ENCODE measurements at regions not wholly inside any gene's neighbourhood (a gene's known extent, or its start where the extent isn't known, plus 50 kb on each side); places are given as distances from the start of the nearest gene placed in this dataset.

- TF ChIP-seq ATF4 (CRISPR knock-in tag; IDR thresholded peaks at IDR 0.05) (no peak), DACH1 (IDR thresholded peaks at IDR 0.05; ENCODE audit: partially characterized antibody) (no peak), HOXB6 (CRISPR knock-in tag; IDR thresholded peaks at IDR 0.05; ENCODE audit: borderline replicate concordance) (no peak), ZNF23 (CRISPR knock-in tag; IDR thresholded peaks at IDR 0.05) (no peak), CTBP1 (IDR thresholded peaks at IDR 0.05; ENCODE audit: borderline replicate concordance) (no peak), PURB (CRISPR knock-in tag; IDR thresholded peaks at IDR 0.05; ENCODE audit: low read depth) (no peak), PTBP1 (IDR thresholded peaks at IDR 0.05; ENCODE audit: low read depth, low read length) (no peak), CEBPG (CRISPR knock-in tag; IDR thresholded peaks at IDR 0.05) (no peak), CEBPG (tag; conservative IDR thresholded peaks at IDR 0.05 in 1 of 2, IDR thresholded peaks at IDR 0.05 in 1 of 2) (no peak)
These were observed 170.5 kb upstream of the POU1F1 start (continued) for GRCh38 chr3:87446849-87447387.

GRCh38 chr3:87442470-87442869, 166.1 kb upstream of the POU1F1 start:
- FAIRE-seq (no peak), DNase-seq (ENCODE audit: extremely low read depth in 1 of 4, low spot score in 3 of 4) (no peak), ATAC-seq (no peak)
- TF ChIP-seq NR0B1 (IDR thresholded peaks at IDR 0.05; ENCODE audit: partially characterized antibody) (no peak), DEAF1 (CRISPR knock-in tag; IDR thresholded peaks at IDR 0.05) (no peak), SIRT6 (IDR thresholded peaks at IDR 0.05; ENCODE audit: low read depth, low read length) (no peak), EWSR1 (IDR thresholded peaks at IDR 0.05; ENCODE audit: borderline replicate concordance, low read depth, partially characterized antibody) (no peak)
- in situ Hi-C loops (cut with MboI) (no loop called here), intact Hi-C loops (cut with micrococcal nuclease) (no loop called here)
- ChIA-PET CTCF (ENCODE audit: low intra/inter-chr PET ratio) (no interaction called here), POLR2A (no interaction called here)
- Histone ChIP-seq H3K36me3 (ENCODE audit: control insufficient read depth, insufficient read depth, low read length) (no peaks in the 10 kb centered on the region), H3K9ac (ENCODE audit: insufficient read depth in 1 of 2, low read depth in 2 of 2, low read length in 2 of 2) (no peak overlapping the region), H3K9me1 (ENCODE audit: control insufficient read depth, insufficient read depth, low read length) (no peaks in the 10 kb centered on the region), H2AFZ (ENCODE audit: low read depth, low read length) (no peak overlapping the region), H3K4me2 (ENCODE audit: insufficient read depth, low read length) (no peak overlapping the region), H4K20me1 (replicated peaks; ENCODE audit: control insufficient read depth, insufficient read depth, low read length) (no peaks in the 10 kb centered on the region), H3K9me3 (replicated peaks; ENCODE audit: control insufficient read depth, insufficient read depth, low read depth, low read length) (no peaks in the 10 kb centered on the region), H3K27me3 (ENCODE audit: control insufficient read depth in 2 of 2, insufficient read depth in 2 of 2, low read length in 2 of 2) (no peaks in the 10 kb centered on the region), H3K79me2 (ENCODE audit: control insufficient read depth, insufficient read depth, low read length) (no peaks in the 10 kb centered on the region), H3K4me3 (no peak overlapping the region), H3K4me1 (replicated peaks in 1 of 2; ENCODE audit: control insufficient read depth in 2 of 2, insufficient read depth in 2 of 2, low read length in 2 of 2) (no peaks in the 10 kb centered on the region), H3K27ac (ENCODE audit: extremely low read depth, low read depth, low read length) (no peak overlapping the region)
- no TSS peak for BruUV-seq (replicated peaks)
- 0% methylated on average over 3 of the region's 3 CpGs for WGBS (ENCODE audit: insufficient coverage, low coverage, missing lambda C conversion rate)
